Pancreas (tissue), 10 donors: ENCODE measurements at regions not wholly inside any gene's neighbourhood (a gene's known extent, or its start where the extent isn't known, plus 50 kb on each side); places are given as distances from the start of the nearest gene placed in this dataset.

Experiments used
- ATAC-seq, 4 donors: fragments of 200-7000 bp; cut with Tn5 transposase; one replicate each; pipeline versions ENCODE4 v1.8.0 to v1.9.1; 2020; ENCODE audit warnings: mild to moderate bottlenecking in 4 of 4, moderate library complexity in 4 of 4
- DNase-seq, 6 donors: peaks; one replicate each; pipeline ENCODE4 v3.0.0-alpha.2; 2020
- FAIRE-seq: peaks from 2 replicates; lab custom pipeline; 2012; peaks lifted over from hg19 to GRCh38; lab: Jason Lieb, UNC
- H3K27ac ChIP-seq, 4 donors: fragments of 200-600 bp; sonication (generic); 1 replicate in 3 of 4; 2 replicates in 1 of 4; pipeline versions ENCODE4 v1.5.0 to v1.8.0; 2020
- H3K27me3 ChIP-seq, 4 donors: fragments of 200-600 bp; one replicate each; pipeline ENCODE4 v1.8.0; 2021
- H3K36me3 ChIP-seq, 3 donors: fragments of 200-600 bp; sonication (generic) in 1 of 3; one replicate each; pipeline versions ENCODE4 v1.5.0 to v1.8.0; 2020 to 2021
- H3K4me1 ChIP-seq, 3 donors: fragments of 200-600 bp; one replicate each; pipeline ENCODE4 v1.8.0; 2021
- H3K4me3 ChIP-seq, 4 donors: fragments of 200-600 bp; sonication (generic) in 2 of 4; one replicate each; pipeline versions ENCODE4 v1.5.0 to v1.8.0; 2020 to 2021
- H3K9me3 ChIP-seq, 4 donors: fragments of 200-600 bp; one replicate each; pipeline ENCODE4 v1.8.0; 2021
- WGBS, 2 donors: extraction: QIAGEN DNeasy Blood & Tissue Kit; methylation state at CpG; one replicate each; pipeline ENCODE4 v1.1.7; 2013; 5-methylcytosine and 5-hydroxymethylcytosine counted together
- intact Hi-C, 3 donors: fragments of 100-400 bp; cut with DNase I; formaldehyde crosslinking; loops; one replicate each; pipeline versions ENCODE4 v1.11.1 to v1.14.2; 2022
- TF ChIP-seq, protein P1 (sequence below), 4 donors: fragments of 200-600 bp; sonication (generic) in 3 of 4; IDR thresholded peaks; one replicate each; pipeline versions ENCODE4 v1.5.0 to v1.8.0; 2021; ENCODE audit warnings: antibody characterized with exemption in 4 of 4
- donor health status: healthy with polysubstance abuse.
- donor health status: DM: no; HTN: no; CAD: no; lungs with moderate emphysema.
- donor health status: DM: no; HTN: no; CAD: no.
- donor health status: control.
- donor health status: control.
- donor health status: Bipolar disorder and iron deficiency.
- donor health status: DM: yes; HTN: yes; CAD: no.
- donor health status: DM: no; HTN: no; CAD: no.
- donor health status: DM: no; HTN: no; CAD: no.
- donor health status: DM: yes; HTN: yes; CAD: no.

DNA sequence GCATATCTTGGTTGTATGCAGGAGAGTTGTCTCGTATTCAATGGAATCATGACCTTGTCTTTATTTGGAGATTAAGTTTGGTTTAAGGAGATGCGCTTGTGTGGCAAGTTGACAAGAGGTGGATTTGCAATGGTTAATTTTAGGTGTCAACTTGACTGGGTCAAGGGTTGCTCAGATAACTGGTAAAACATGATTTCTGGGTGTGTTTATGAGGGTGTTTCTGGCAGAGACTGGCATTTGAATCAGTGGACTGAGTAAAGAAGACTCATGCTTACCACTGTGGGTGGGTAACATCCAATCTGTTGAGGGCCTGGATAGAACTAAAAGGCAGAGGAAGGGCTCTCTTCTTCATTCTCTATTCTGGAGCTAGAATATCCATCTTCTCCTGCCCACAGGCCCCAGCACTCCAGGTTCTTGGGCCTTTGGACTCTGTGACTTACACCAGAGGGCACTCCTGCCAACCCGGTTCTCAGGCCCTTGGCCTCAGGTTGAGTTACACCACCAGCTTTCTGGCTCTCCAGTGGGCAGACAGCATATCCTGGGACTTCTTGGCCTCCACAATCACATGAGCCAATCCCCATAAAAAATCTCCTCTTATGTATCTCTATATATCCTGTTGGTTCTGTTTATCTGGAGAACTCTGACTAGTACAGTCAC lies 141.5 kb upstream of the ARID2 start:
- TF ChIP-seq, protein P1, sequence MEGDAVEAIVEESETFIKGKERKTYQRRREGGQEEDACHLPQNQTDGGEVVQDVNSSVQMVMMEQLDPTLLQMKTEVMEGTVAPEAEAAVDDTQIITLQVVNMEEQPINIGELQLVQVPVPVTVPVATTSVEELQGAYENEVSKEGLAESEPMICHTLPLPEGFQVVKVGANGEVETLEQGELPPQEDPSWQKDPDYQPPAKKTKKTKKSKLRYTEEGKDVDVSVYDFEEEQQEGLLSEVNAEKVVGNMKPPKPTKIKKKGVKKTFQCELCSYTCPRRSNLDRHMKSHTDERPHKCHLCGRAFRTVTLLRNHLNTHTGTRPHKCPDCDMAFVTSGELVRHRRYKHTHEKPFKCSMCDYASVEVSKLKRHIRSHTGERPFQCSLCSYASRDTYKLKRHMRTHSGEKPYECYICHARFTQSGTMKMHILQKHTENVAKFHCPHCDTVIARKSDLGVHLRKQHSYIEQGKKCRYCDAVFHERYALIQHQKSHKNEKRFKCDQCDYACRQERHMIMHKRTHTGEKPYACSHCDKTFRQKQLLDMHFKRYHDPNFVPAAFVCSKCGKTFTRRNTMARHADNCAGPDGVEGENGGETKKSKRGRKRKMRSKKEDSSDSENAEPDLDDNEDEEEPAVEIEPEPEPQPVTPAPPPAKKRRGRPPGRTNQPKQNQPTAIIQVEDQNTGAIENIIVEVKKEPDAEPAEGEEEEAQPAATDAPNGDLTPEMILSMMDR (IDR thresholded peaks at IDR 0.05), result no peak
- intact Hi-C loops, result no loop called here
- H3K9me3 ChIP-seq, result no peaks in the 10 kb centered on the region
- no peak overlapping the region for H3K27ac ChIP-seq
- no peak for FAIRE-seq
- H3K4me1 ChIP-seq, result peaks cover 0 to under 1% (median 0%) of the 10 kb centered on the region in 3 donors
- no peaks in the 10 kb centered on the region for H3K36me3 ChIP-seq
- ATAC-seq, result peak; percentile 38 to 70 (median 57)
- no peaks in the 10 kb centered on the region for H3K27me3 ChIP-seq
- DNase-seq, result no peak
- no peak overlapping the region for H3K4me3 ChIP-seq
- WGBS, 2 donors, result 77 to 83% methylated on average over 3 of the region's 3 CpGs

GRCh38 chr12:45590646-45591045 lies 138.9 kb upstream of the ARID2 start:
- H3K27me3 ChIP-seq, result no peaks in the 10 kb centered on the region
- DNase-seq, result no peak
- H3K36me3 ChIP-seq, result no peaks in the 10 kb centered on the region
- no peaks in the 10 kb centered on the region for H3K9me3 ChIP-seq
- no peak for FAIRE-seq
- WGBS, 2 donors, result 79 to 81% methylated on average over 2 of the region's 2 CpGs
- no peak overlapping the region for H3K4me3 ChIP-seq
- no peak overlapping the region for H3K27ac ChIP-seq
- H3K4me1 ChIP-seq, result no peaks in the 10 kb centered on the region
- ATAC-seq, result no peak
- intact Hi-C loops, result no loop called here
- TF ChIP-seq, protein P1 (IDR thresholded peaks at IDR 0.05), result no peak

DNA sequence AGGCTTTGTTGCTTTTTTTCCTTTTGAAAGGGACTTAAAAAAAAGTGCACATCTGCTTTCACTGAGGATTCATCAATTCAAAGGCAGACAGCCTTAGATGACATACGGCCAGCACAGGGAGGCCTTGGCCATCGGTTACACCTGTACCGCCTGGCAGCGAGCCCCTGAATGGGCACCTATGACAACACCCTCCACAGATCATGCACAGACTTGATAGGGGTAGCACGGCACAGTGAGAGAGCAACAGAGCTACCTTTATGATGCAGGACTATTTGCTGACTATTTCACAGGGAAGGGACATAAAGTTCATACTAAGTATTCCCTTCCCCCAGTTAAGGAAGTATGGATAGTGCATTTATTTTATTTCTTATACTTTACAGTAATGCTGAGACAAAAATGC lies 137.9 kb upstream of the ARID2 start:
- Histone ChIP-seq H3K4me1 (no peaks in the 10 kb centered on the region), H3K9me3 (no peaks in the 10 kb centered on the region), H3K27me3 (no peaks in the 10 kb centered on the region), H3K4me3 (no peak overlapping the region), H3K27ac (no peak overlapping the region), H3K36me3 (no peaks in the 10 kb centered on the region)
- DNase-seq (no peak), FAIRE-seq (no peak), ATAC-seq (no peak)
- WGBS, 2 donors, result 72 to 78% methylated on average over 5 of the region's 5 CpGs
- intact Hi-C loops, result no loop called here
- TF ChIP-seq, protein P1 (IDR thresholded peaks at IDR 0.05), result no peak

DNA sequence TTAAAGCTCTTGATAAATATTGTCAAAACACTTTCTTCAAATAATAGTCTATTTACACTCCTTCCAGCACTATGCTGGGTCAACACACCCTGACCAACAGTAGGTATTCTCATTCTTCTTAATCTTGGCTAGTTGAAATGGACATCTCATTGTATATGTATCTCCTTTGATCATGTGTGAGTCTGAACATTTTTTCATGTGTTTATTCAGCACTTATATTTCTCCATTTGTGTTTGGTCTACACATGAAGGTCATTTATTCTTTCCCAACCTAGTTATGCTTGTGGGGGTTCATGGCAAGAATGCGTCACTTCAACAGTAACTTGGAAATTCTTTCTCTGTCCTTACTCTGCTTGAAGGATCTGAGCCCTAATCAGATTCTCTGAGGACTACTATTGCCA lies 133.1 kb upstream of the ARID2 start:
- WGBS, 2 donors, result 92 to 100% methylated on average over 1 of the region's 1 CpG
- Histone ChIP-seq H3K36me3 (no peaks in the 10 kb centered on the region), H3K27me3 (no peaks in the 10 kb centered on the region), H3K9me3 (no peaks in the 10 kb centered on the region), H3K27ac (no peak overlapping the region), H3K4me3 (no peak overlapping the region), H3K4me1 (no peaks in the 10 kb centered on the region)
- DNase-seq, result no peak
- TF ChIP-seq, protein P1 (IDR thresholded peaks at IDR 0.05), result no peak
- ATAC-seq, result no peak
- intact Hi-C loops, result no loop called here
- FAIRE-seq, result no peak

DNA sequence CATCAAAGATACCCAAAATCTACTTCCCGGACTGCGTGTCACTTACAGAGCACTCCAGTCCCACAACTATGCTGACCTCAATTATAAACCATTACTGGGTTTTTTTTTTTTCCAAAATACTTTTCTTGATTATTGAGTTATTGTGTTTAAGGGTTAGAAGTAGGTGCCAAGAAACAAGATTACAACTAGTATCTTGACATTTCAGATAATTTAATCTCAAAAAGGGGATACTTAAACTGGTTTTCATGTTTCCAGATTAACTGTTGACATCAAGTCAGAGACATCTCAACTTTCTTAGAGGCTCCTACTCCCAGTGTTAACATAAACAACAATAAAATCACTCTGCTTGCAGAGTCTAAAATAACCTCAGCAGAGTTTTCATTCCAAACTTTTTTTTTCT lies 131.2 kb upstream of the ARID2 start:
- no peak overlapping the region for H3K27ac ChIP-seq
- intact Hi-C loops, result no loop called here
- DNase-seq (no peak), FAIRE-seq (no peak), ATAC-seq (no peak)
- H3K4me3 ChIP-seq, result no peak overlapping the region
- H3K27me3 ChIP-seq, result no peaks in the 10 kb centered on the region
- TF ChIP-seq, protein P1 (IDR thresholded peaks at IDR 0.05), result no peak
- H3K9me3 ChIP-seq, result no peaks in the 10 kb centered on the region
- 45 to 95% methylated on average over 2 of the region's 2 CpGs for WGBS, 2 donors
- H3K36me3 ChIP-seq, result no peaks in the 10 kb centered on the region
- H3K4me1 ChIP-seq, result no peaks in the 10 kb centered on the region
